T-cell (primary cell): ENCODE measurements at regions not wholly inside any gene's neighbourhood (a gene's known extent, or its start where the extent isn't known, plus 50 kb on each side); places are given as distances from the start of the nearest gene placed in this dataset.
"Not testable (repeated sequence)": the region's sequence is repeated elsewhere in the genome, so short reads cannot be mapped to it uniquely, and the experiment has no call there.

Experiments used
- ATAC-seq, 4 experiments: fragments of 200-7000 bp in 3 of 4; fragments of 150-1000 bp in 1 of 4; cut with Tn5 transposase; replicated peaks in 1 of 4; 1 replicate in 3 of 4; 2 replicates in 1 of 4; pipeline ENCODE4 v1.10.0; 2021; ENCODE audit warnings: moderate library complexity in 3 of 4, mild to moderate bottlenecking in 2 of 4, moderate number of reproducible peaks in 1 of 4
- CTCF ChIA-PET, 2 donors: fragments of 300-600 bp; sonication (Branson Sonifier 250); formaldehyde crosslinking; loops; one replicate each; lab custom pipeline; 2022; ENCODE audit warnings: antibody characterized with exemption in 2 of 2; lab: Charles Lee
- POLR2A ChIA-PET, 2 donors: fragments of 300-600 bp; sonication (Branson Sonifier 250); formaldehyde crosslinking; loops; one replicate each; lab custom pipeline; 2022; ENCODE audit warnings: antibody characterized with exemption in 2 of 2; lab: Charles Lee
- DNase-seq, 35 experiments: peaks; one replicate each; pipeline versions ENCODE4 v3.0.0 to v3.0.0-alpha.2; 2013 to 2023
- H3K27ac ChIP-seq: one replicate; pipeline ENCODE4 v1.5.1; 2013; ENCODE audit warnings: low read length
- H3K27me3 ChIP-seq, 2 experiments: replicated peaks in 1 of 2; 1 replicate in 1 of 2; 2 replicates in 1 of 2; pipeline versions ENCODE4 v1.6.1 to v1.7.0; 2013; ENCODE audit warnings: low read length in 1 of 2, mixed read lengths in 1 of 2; ENCODE audit not compliant: control insufficient read depth in 2 of 2, insufficient read depth in 2 of 2; ENCODE audit errors: extremely low read depth in 1 of 2
- H3K36me3 ChIP-seq, 2 donors: 1 replicate in 1 of 2; 2 replicates in 1 of 2; pipeline versions ENCODE4 v1.6.1 to v1.7.0; 2013; ENCODE audit warnings: low read length in 1 of 2; ENCODE audit not compliant: control insufficient read depth in 2 of 2, insufficient read depth in 1 of 2; ENCODE audit errors: extremely low read depth in 1 of 2
- H3K4me1 ChIP-seq, 2 experiments: 1 replicate in 1 of 2; 2 replicates in 1 of 2; pipeline versions ENCODE4 v1.6.1 to v1.7.0; 2013; ENCODE audit warnings: low read length in 2 of 2, mixed read lengths in 1 of 2; ENCODE audit not compliant: insufficient read depth in 2 of 2, control insufficient read depth in 1 of 2; ENCODE audit errors: extremely low read depth in 1 of 2
- H3K4me3 ChIP-seq, 2 donors: 1 replicate in 1 of 2; 2 replicates in 1 of 2; pipeline versions ENCODE4 v1.5.1 to v1.7.0; 2013; ENCODE audit warnings: mild to moderate bottlenecking in 2 of 2, low read length in 1 of 2, moderate library complexity in 1 of 2; ENCODE audit not compliant: control insufficient read depth in 1 of 2; ENCODE audit errors: extremely low read depth in 1 of 2
- H3K9me3 ChIP-seq: 2 replicates; pipeline ENCODE4 v1.7.0; 2013
- H3K27ac Mint-ChIP-seq, 2 donors: one replicate each; pipeline ENCODE4 v1.8.0; 2020 to 2021; ENCODE audit warnings: mild to moderate bottlenecking in 2 of 2, mixed read lengths in 2 of 2
- H3K27me3 Mint-ChIP-seq, 2 donors: one replicate each; pipeline ENCODE4 v1.8.0; 2021 to 2022; ENCODE audit warnings: mixed read lengths in 2 of 2
- H3K36me3 Mint-ChIP-seq: one replicate; pipeline ENCODE4 v1.8.0; 2021; ENCODE audit warnings: mixed read lengths
- H3K4me1 Mint-ChIP-seq, 3 donors: one replicate each; pipeline ENCODE4 v1.8.0; 2020 to 2022; ENCODE audit warnings: mixed read lengths in 3 of 3, mild to moderate bottlenecking in 1 of 3
- H3K4me3 Mint-ChIP-seq, 3 donors: one replicate each; pipeline ENCODE4 v1.8.0; 2020 to 2022; ENCODE audit warnings: mild to moderate bottlenecking in 3 of 3, mixed read lengths in 3 of 3, moderate library complexity in 3 of 3
- H3K9me3 Mint-ChIP-seq, 3 donors: one replicate each; pipeline ENCODE4 v1.8.0; 2020 to 2022; ENCODE audit warnings: mixed read lengths in 3 of 3
- WGBS: methylation state at CpG from one replicate; pipeline ENCODE4 v1.1.5; 2013; ENCODE audit warnings: missing lambda C conversion rate; ENCODE audit not compliant: insufficient coverage; 5-methylcytosine and 5-hydroxymethylcytosine counted together

DNA sequence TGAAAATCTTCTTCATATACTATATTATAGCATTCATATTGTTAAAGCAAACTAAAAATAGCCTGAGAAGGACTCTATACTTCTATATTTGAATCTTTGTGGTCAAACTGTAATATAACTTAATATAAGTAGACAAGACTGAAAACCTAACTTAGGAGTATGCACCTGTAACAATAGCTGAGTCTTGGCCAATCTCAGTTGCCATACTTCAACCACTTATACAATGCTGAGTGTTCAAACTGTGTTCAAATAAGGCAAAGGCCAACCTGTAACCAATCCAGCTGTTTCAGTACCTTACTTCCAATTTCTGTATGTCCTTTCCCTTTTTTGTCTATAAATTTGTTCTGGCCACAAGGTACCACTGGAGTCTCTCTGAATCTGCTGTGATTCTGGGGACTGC is 1360.8 kb upstream of the CDH9 start:
- Mint-ChIP-seq H3K4me3 (no peak overlapping the region), H3K36me3 (no peaks in the 10 kb centered on the region), H3K27ac (no peak overlapping the region), H3K9me3 (peaks cover 11 to 30% (median 13%) of the 10 kb centered on the region in 3 donors), H3K4me1 (no peaks in the 10 kb centered on the region), H3K27me3 (no peaks in the 10 kb centered on the region)
- POLR2A ChIA-PET = no interaction called here
- no peaks in the 10 kb centered on the region for H3K36me3 ChIP-seq
- H3K27ac ChIP-seq = no peak overlapping the region
- CTCF ChIA-PET = no interaction called here
- H3K9me3 ChIP-seq = no peaks in the 10 kb centered on the region
- no peaks in the 10 kb centered on the region for H3K4me1 ChIP-seq
- H3K27me3 ChIP-seq = no peaks in the 10 kb centered on the region
- DNase-seq (no peak), ATAC-seq (no peak)
- no peak overlapping the region for H3K4me3 ChIP-seq

GRCh38 chr5:28398185-28398584 is 1359.8 kb upstream of the CDH9 start:
- peaks cover 11 to 27% (median 13%) of the 10 kb centered on the region in 3 donors for H3K9me3 Mint-ChIP-seq
- no peaks in the 10 kb centered on the region for H3K36me3 Mint-ChIP-seq
- Histone ChIP-seq H3K27me3 (no peaks in the 10 kb centered on the region), H3K4me3 (no peak overlapping the region), H3K9me3 (no peaks in the 10 kb centered on the region), H3K36me3 (no peaks in the 10 kb centered on the region), H3K4me1 (no peaks in the 10 kb centered on the region), H3K27ac (no peak overlapping the region)
- no peak overlapping the region for H3K4me3 Mint-ChIP-seq
- no peaks in the 10 kb centered on the region for H3K27me3 Mint-ChIP-seq
- ChIA-PET CTCF (no interaction called here), POLR2A (no interaction called here)
- 86% methylated on average over 1 of the region's 3 CpGs for WGBS
- no peaks in the 10 kb centered on the region for H3K4me1 Mint-ChIP-seq
- ATAC-seq = no peak
- DNase-seq = no peak
- H3K27ac Mint-ChIP-seq = no peak overlapping the region

DNA sequence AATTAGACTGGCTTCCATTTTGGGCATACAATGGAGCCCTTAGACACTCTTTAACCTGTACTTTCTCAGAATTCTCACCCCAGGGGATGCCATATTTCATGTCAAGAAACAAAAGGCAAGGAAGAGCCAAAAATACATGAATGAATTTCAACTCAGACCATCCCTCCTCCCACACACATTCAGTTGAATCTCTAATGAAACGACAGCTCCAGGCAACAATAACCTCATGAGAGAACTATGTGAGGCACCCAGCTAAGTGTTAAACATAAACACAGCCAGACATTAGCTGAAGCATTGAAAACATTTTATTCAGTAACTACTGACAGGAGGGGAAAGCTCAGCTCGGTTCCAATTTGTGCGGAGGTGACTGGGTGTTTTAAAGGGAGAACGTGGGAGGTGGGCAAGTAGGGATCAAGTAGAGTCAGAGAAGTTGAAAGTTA is 1359.1 kb upstream of the CDH9 start:
- H3K27ac ChIP-seq = no peak overlapping the region
- no peaks in the 10 kb centered on the region for H3K9me3 ChIP-seq
- ATAC-seq (no peak), DNase-seq (no peak)
- 33% methylated on average over 1 of the region's 4 CpGs for WGBS
- Mint-ChIP-seq H3K9me3 (peaks cover 11 to 23% (median 13%) of the 10 kb centered on the region in 3 donors), H3K27ac (no peak overlapping the region), H3K36me3 (no peaks in the 10 kb centered on the region), H3K4me3 (no peak overlapping the region), H3K4me1 (no peaks in the 10 kb centered on the region), H3K27me3 (no peaks in the 10 kb centered on the region)
- H3K27me3 ChIP-seq = no peaks in the 10 kb centered on the region
- no peaks in the 10 kb centered on the region for H3K36me3 ChIP-seq
- no peaks in the 10 kb centered on the region for H3K4me1 ChIP-seq
- H3K4me3 ChIP-seq = no peak overlapping the region
- POLR2A ChIA-PET = no interaction called here
- CTCF ChIA-PET = no interaction called here

DNA sequence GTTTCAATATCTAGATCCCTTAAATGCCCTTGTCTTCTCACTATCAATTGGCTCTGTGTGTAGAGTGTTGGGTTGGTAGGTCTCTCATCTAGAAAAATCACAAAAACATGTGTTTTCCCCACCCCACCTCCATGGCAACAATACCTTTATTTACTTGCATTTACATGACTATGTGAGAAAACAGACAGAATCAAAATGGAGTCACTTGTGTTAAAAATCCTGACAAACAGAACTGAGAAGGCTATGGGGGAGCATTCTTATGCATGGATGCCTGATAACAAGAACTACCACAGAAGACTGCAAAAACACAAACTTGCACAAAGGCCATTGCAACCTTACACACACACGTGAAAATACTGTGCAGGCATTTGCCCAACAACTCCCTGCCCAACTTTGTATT is 1352.9 kb upstream of the CDH9 start:
- H3K27ac Mint-ChIP-seq = no peak overlapping the region
- no peaks in the 10 kb centered on the region for H3K27me3 Mint-ChIP-seq
- no peaks in the 10 kb centered on the region for H3K36me3 Mint-ChIP-seq
- H3K27me3 ChIP-seq = no peaks in the 10 kb centered on the region
- no peak overlapping the region for H3K4me3 ChIP-seq
- no peak for ATAC-seq
- H3K9me3 Mint-ChIP-seq = peaks cover 3 to 29% (median 8%) of the 10 kb centered on the region in 3 donors
- no peaks in the 10 kb centered on the region for H3K4me1 Mint-ChIP-seq
- ChIA-PET CTCF (no interaction called here), POLR2A (no interaction called here)
- no peak overlapping the region for H3K4me3 Mint-ChIP-seq
- DNase-seq = no peak
- H3K4me1 ChIP-seq = no peaks in the 10 kb centered on the region
- H3K27ac ChIP-seq = no peak overlapping the region
- no peaks in the 10 kb centered on the region for H3K36me3 ChIP-seq
- no peaks in the 10 kb centered on the region for H3K9me3 ChIP-seq
- 78% methylated on average over 1 of the region's 1 CpG for WGBS

GRCh38 chr5:28390341-28390740 is 1352.0 kb upstream of the CDH9 start:
- no peaks in the 10 kb centered on the region for H3K36me3 ChIP-seq

GRCh38 chr5:28389727-28390126 is 1351.3 kb upstream of the CDH9 start:
- CTCF ChIA-PET, ATAC-seq, H3K4me3 ChIP-seq: not testable (repeated sequence)

More at GRCh38 chr5:28390341-28390740, 1352.0 kb upstream of the CDH9 start:
- CTCF ChIA-PET = interaction anchor here in 1 of 2 donors (0.5 kb wide), 1 partner anchor 279 kb away, joined by 3 read pairs; no protein-coding TSS in a partner anchor
- H3K9me3 ChIP-seq = no peaks in the 10 kb centered on the region
- no peaks in the 10 kb centered on the region for H3K4me1 ChIP-seq
- WGBS = no CpG with 5 or more reads among the region's 1 CpG
- no peaks in the 10 kb centered on the region for H3K27me3 ChIP-seq
- Mint-ChIP-seq H3K27me3 (no peaks in the 10 kb centered on the region), H3K36me3 (no peaks in the 10 kb centered on the region), H3K4me1 (no peaks in the 10 kb centered on the region), H3K9me3 (peaks cover 6 to 29% (median 8%) of the 10 kb centered on the region in 3 donors), H3K27ac (no peak overlapping the region), H3K4me3 (no peak overlapping the region)
- no peak overlapping the region for H3K27ac ChIP-seq
- DNase-seq (no peak), ATAC-seq (no peak)
- no peak overlapping the region for H3K4me3 ChIP-seq
- POLR2A ChIA-PET = no interaction called here

DNA sequence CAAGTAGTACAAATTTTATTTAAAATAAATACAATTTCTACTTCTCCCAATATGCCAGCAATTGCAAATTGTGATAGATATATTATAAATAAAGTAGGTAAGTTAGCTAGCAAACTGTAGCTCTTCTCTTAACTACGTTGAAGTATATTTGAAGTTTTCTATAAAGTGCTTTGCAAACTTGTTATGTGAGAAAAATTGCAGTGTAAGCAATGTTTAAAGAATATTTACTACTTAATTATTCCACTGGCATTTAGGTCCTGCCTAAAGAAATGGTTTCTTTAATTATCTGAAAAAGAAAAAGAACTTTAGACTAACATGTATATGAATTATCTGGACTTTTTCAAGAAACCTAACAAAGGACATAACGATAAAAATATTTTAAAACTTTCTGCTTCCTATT is 1350.0 kb upstream of the CDH9 start:
- no peak overlapping the region for H3K4me3 Mint-ChIP-seq
- Histone ChIP-seq H3K36me3 (no peaks in the 10 kb centered on the region), H3K4me1 (no peaks in the 10 kb centered on the region), H3K27me3 (no peaks in the 10 kb centered on the region), H3K9me3 (no peaks in the 10 kb centered on the region), H3K4me3 (no peak overlapping the region), H3K27ac (no peak overlapping the region)
- H3K27me3 Mint-ChIP-seq = no peaks in the 10 kb centered on the region
- no peaks in the 10 kb centered on the region for H3K36me3 Mint-ChIP-seq
- no CpG with 5 or more reads among the region's 2 CpGs for WGBS
- ATAC-seq (no peak), DNase-seq (no peak)
- CTCF ChIA-PET = no interaction called here
- POLR2A ChIA-PET = no interaction called here
- H3K4me1 Mint-ChIP-seq = no peaks in the 10 kb centered on the region
- H3K9me3 Mint-ChIP-seq = peaks cover 6 to 29% (median 7%) of the 10 kb centered on the region in 3 donors
- H3K27ac Mint-ChIP-seq = no peak overlapping the region

More at GRCh38 chr5:28389727-28390126, 1351.3 kb upstream of the CDH9 start:
- peaks cover 6 to 29% (median 7%) of the 10 kb centered on the region in 3 donors for H3K9me3 Mint-ChIP-seq
- H3K27me3 Mint-ChIP-seq, H3K4me1 ChIP-seq, POLR2A ChIA-PET, H3K27me3 ChIP-seq, H3K36me3 ChIP-seq, H3K4me3 Mint-ChIP-seq, H3K4me1 Mint-ChIP-seq, H3K27ac Mint-ChIP-seq, DNase-seq, H3K9me3 ChIP-seq, H3K27ac ChIP-seq, H3K36me3 Mint-ChIP-seq: not testable (repeated sequence)
- WGBS = no CpG with 5 or more reads among the region's 3 CpGs
